Duodenal mucosa (tissue), 2 donors: ENCODE measurements at regions not wholly inside any gene's neighbourhood (a gene's known extent, or its start where the extent isn't known, plus 50 kb on each side); places are given as distances from the start of the nearest gene placed in this dataset.

Source experiments
- H3K27ac ChIP-seq: one replicate; pipeline ENCODE4 v1.7.0; 2013; ENCODE audit warnings: low read depth, low read length
- H3K27me3 ChIP-seq, 2 donors: one replicate each; pipeline ENCODE4 v1.7.0; 2013; ENCODE audit warnings: low read length in 2 of 2, control low read depth in 1 of 2; ENCODE audit not compliant: insufficient read depth in 2 of 2, control insufficient read depth in 1 of 2
- H3K36me3 ChIP-seq, 2 donors: one replicate each; pipeline ENCODE4 v1.7.0; 2013; ENCODE audit warnings: low read length in 2 of 2, control low read depth in 1 of 2; ENCODE audit not compliant: insufficient read depth in 2 of 2, control insufficient read depth in 1 of 2
- H3K4me1 ChIP-seq, 2 donors: one replicate each; pipeline ENCODE4 v1.7.0; 2013; ENCODE audit warnings: low read length in 2 of 2, control low read depth in 1 of 2; ENCODE audit not compliant: insufficient read depth in 2 of 2, control insufficient read depth in 1 of 2
- H3K4me3 ChIP-seq, 2 donors: one replicate each; pipeline ENCODE4 v1.7.0; 2013; ENCODE audit warnings: low read length in 2 of 2, low read depth in 1 of 2
- H3K9ac ChIP-seq, 2 donors: one replicate each; pipeline ENCODE4 v1.7.0; 2013; ENCODE audit warnings: low read length in 2 of 2, low read depth in 1 of 2
- H3K9me3 ChIP-seq, 2 donors: one replicate each; pipeline ENCODE4 v1.7.0; 2013; ENCODE audit warnings: low read length in 2 of 2, control low read depth in 1 of 2; ENCODE audit not compliant: control insufficient read depth in 1 of 2

DNA sequence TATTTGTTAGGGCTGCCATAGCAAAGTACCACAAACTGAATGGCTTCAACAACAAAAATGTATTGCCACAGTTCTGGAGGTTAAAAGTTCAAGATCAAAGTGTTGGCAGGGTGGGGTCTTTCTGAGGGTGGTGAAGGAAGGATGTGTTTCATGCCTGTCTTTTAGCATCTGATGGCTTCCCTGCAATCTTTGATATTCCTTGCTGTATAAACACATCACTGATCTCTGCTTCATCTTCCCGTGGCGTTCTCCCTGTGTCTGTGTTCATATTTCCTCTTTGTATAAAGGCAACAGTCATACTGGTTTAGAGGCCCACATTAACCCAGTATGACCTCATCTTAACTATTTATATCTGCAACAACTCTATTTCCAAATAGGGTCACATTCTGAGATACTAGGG lies 167.5 kb downstream of the BTG1 start:
- H3K9me3 ChIP-seq = no peaks in the 10 kb centered on the region
- H3K4me1 ChIP-seq = no peaks in the 10 kb centered on the region
- H3K27ac ChIP-seq = no peak overlapping the region

DNA sequence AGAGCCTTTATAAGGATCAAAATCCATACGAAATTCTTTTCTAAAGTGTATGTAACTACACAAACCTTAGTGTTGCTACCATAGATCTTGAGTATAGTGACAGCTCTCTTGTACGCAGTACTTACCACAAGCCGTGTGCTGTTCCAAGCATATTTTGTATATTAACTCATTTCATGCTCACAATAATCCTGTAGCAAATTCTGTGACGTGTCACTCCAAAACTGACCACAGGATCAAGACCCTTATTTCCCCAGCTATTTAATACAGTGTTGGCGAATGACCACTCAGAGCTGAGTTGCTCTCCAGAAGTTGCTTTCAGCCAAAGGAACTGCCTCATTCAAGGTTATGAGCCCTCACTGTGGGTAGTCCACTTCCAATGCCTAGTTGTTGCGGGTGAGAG lies 169.8 kb downstream of the BTG1 start:
- Histone ChIP-seq H3K36me3 (no peaks in the 10 kb centered on the region), H3K4me1 (no peaks in the 10 kb centered on the region), H3K9me3 (no peaks in the 10 kb centered on the region), H3K27ac (no peak overlapping the region), H3K9ac (no peak overlapping the region), H3K27me3 (no peaks in the 10 kb centered on the region), H3K4me3 (no peak overlapping the region)

More for the DNA sequence above, 167.5 kb downstream of the BTG1 start:
- H3K9ac ChIP-seq = no peak overlapping the region
- H3K4me3 ChIP-seq = no peak overlapping the region
- H3K27me3 ChIP-seq = no peaks in the 10 kb centered on the region
- H3K36me3 ChIP-seq = no peaks in the 10 kb centered on the region

DNA sequence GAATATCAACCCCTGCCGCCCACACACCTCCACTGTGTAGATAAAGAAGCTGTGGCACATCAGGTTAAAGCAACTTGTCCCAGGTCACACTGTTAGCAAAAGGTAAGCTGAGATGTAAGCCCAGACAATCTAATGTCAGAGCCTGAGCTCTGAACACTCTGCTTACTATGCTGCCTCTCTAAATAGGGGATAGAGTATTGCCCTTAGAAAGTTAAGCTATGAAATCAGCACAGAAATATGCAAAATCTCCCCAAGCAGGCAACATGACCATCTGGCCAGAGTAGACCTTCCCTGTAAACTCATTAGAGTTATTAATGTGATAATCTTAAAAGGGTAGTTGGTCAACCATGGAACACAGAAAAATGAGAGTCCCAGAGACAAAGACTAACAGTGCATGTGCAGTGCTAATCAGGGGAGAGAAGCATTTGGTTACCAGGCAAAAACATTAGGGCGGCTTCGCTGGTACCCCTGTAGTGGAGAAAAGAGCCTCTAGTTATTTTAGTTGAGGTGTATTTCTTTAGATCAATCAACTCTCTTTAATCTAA lies 171.0 kb downstream of the BTG1 start:
- Histone ChIP-seq H3K27ac (no peak overlapping the region), H3K9ac (no peak overlapping the region), H3K4me1 (no peaks in the 10 kb centered on the region), H3K27me3 (no peaks in the 10 kb centered on the region), H3K36me3 (no peaks in the 10 kb centered on the region), H3K4me3 (no peak overlapping the region), H3K9me3 (peaks cover 0 to 6% of the 10 kb centered on the region in 2 donors)

- H3K4me1 ChIP-seq = no peaks in the 10 kb centered on the region
- no peak overlapping the region for H3K9ac ChIP-seq
- H3K27me3 ChIP-seq = no peaks in the 10 kb centered on the region
- H3K27ac ChIP-seq = no peak overlapping the region
- no peaks in the 10 kb centered on the region for H3K36me3 ChIP-seq
- no peak overlapping the region for H3K4me3 ChIP-seq
- H3K9me3 ChIP-seq = peaks cover 0 to 6% of the 10 kb centered on the region in 2 donors
Measured at GRCh38 chr12:91973813-91974212, 171.8 kb downstream of the BTG1 start.

GRCh38 chr12:91972896-91973295 lies 172.8 kb downstream of the BTG1 start:
- Histone ChIP-seq H3K9ac (no peak overlapping the region), H3K4me1 (peaks cover 0 to 9% of the 10 kb centered on the region in 2 donors), H3K27ac (no peak overlapping the region), H3K36me3 (no peaks in the 10 kb centered on the region), H3K27me3 (no peaks in the 10 kb centered on the region), H3K4me3 (no peak overlapping the region), H3K9me3 (peaks cover 0 to 6% of the 10 kb centered on the region in 2 donors)

GRCh38 chr12:91968777-91969171 lies 176.9 kb downstream of the BTG1 start:
- Histone ChIP-seq H3K36me3 (no peaks in the 10 kb centered on the region), H3K4me1 (peaks cover 0 to 10% of the 10 kb centered on the region in 2 donors), H3K27me3 (no peaks in the 10 kb centered on the region), H3K4me3 (no peak overlapping the region), H3K9ac (no peak overlapping the region), H3K9me3 (peaks cover 0 to 6% of the 10 kb centered on the region in 2 donors), H3K27ac (no peak overlapping the region)

DNA sequence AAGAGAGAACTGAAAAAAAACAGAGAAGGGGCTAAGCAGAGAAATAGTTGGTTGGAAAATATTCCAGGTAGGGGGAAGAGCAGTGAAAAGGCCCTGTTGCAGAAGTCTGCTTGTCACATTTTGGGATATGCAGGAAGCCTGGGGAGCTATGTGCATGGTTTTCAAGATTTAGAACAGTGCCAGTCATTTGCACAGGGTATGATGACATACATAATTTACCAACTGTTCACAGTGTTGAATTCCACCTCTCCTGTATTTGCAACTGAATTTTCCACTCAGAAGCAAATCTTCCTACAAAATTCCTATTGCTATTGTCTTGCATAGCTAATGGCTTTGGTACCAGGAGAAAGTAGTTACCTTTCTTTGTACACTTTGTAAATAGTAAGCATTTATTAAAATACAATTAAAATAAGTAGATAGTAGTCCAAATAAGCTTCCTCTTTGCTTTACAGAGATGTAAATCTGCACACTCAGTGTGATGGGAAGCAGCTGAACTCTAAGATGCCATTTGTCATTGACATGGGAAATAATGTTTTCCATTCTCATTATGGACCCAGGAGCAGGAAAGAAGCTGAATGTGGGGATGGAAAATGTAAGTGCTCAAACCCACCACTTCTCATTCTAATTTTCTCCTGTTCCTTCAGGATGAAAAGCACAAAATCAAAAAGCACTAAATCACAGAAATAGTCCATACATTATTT lies 177.4 kb downstream of the BTG1 start:
- Histone ChIP-seq H3K27ac (no peak overlapping the region), H3K9ac (peak overlapping the region in 1 of 2 donors; percentile 5), H3K36me3 (no peaks in the 10 kb centered on the region), H3K9me3 (peaks cover 0 to 6% of the 10 kb centered on the region in 2 donors), H3K4me1 (peaks cover 0 to 10% of the 10 kb centered on the region in 2 donors), H3K4me3 (no peak overlapping the region), H3K27me3 (no peaks in the 10 kb centered on the region)

DNA sequence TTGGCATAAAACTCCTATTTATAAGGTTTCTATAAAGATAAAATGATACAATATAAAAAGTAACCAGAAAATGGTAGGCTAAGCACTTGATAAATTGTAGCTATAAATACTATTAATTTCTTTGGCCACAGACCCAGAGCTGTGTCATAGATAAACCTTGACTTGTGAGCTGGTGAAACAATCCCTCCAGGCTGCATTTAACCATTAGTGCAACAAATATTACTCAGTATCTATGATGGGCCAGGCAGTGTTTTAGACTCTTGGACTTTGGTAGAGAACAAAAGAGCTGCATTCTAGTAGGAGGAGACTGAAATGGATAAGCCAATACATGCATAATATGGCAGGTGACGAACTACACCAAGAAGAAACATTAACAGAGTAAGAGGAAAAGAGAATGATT lies 178.1 kb downstream of the BTG1 start:
- no peak overlapping the region for H3K27ac ChIP-seq
- no peak overlapping the region for H3K4me3 ChIP-seq
- no peaks in the 10 kb centered on the region for H3K27me3 ChIP-seq
- no peaks in the 10 kb centered on the region for H3K36me3 ChIP-seq
- H3K4me1 ChIP-seq = peaks cover 0 to 10% of the 10 kb centered on the region in 2 donors
- H3K9me3 ChIP-seq = peaks cover 0 to 6% of the 10 kb centered on the region in 2 donors
- H3K9ac ChIP-seq = peak overlapping the region in 1 of 2 donors; percentile 5

DNA sequence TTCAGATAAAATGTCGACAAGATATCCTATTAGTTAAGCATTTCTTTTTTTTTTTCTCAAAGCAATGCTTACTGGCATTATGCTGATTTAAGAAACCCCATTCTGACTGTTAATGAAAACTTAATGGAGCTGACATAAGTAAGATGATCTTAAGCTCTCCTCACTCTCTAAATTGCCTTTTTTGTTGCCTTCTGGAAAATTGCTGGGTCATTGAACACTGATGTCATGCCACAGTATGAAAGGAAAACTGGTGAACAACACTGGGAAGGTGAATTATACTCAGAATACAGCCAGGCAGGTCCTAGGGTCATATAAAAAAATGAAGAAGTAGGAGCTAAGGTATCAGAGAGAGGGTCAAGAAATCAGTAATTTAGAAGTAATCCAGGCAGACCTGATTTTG lies 179.9 kb downstream of the BTG1 start:
- Histone ChIP-seq H3K4me3 (no peak overlapping the region), H3K36me3 (no peaks in the 10 kb centered on the region), H3K9me3 (peaks cover 0 to 6% of the 10 kb centered on the region in 2 donors), H3K9ac (no peak overlapping the region), H3K27ac (no peak overlapping the region), H3K27me3 (no peaks in the 10 kb centered on the region), H3K4me1 (peaks cover 0 to 10% of the 10 kb centered on the region in 2 donors)

DNA sequence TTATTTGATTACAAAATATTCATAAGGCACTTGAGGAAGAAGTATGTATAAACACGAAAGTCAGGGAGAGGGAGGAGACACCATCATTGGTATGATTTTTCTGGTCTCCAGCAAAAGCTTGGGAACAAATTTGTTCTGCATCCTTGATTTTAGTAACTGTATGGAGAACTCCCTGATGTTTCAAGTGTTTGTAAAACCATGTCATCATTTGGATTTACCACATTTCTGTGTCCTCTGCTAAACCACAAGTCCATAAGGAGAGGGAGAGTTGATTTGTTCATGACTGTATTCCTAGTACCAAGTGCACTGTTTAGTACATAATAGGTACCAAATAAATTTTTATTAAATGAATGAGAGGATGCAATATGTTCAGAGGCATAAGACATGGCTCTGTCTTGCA lies 181.1 kb downstream of the BTG1 start:
- H3K36me3 ChIP-seq = no peaks in the 10 kb centered on the region
- H3K4me3 ChIP-seq = no peak overlapping the region
- H3K9ac ChIP-seq = no peak overlapping the region
- H3K4me1 ChIP-seq = peaks cover 0 to 10% of the 10 kb centered on the region in 2 donors
- H3K27me3 ChIP-seq = no peaks in the 10 kb centered on the region
- H3K27ac ChIP-seq = no peak overlapping the region
- H3K9me3 ChIP-seq = no peaks in the 10 kb centered on the region
